Erythroblast (primary cell): ENCODE measurements at regions not wholly inside any gene's neighbourhood (a gene's known extent, or its start where the extent isn't known, plus 50 kb on each side); places are given as distances from the start of the nearest gene placed in this dataset.
"Not testable (repeated sequence)": the region's sequence is repeated elsewhere in the genome, so short reads cannot be mapped to it uniquely, and the experiment has no call there.

Experiments used
- DNase-seq, 2 experiments: peaks; one replicate each; lab custom pipeline; 2025; lab: John Stamatoyannopoulos, UW
- GATA1 ChIP-seq: IDR thresholded peaks from 2 replicates; pipeline ENCODE4 v1.6.1; 2011; ENCODE audit warnings: low read depth, mild to moderate bottlenecking, control low read depth, low read length, moderate library complexity
- POLR2A ChIP-seq: IDR thresholded peaks from 2 replicates; pipeline ENCODE4 v1.6.1; 2011; ENCODE audit warnings: mild to moderate bottlenecking, low read length

GRCh38 chr12:23211384-23212320, 586.7 kb downstream of the ETNK1 start:
- TF ChIP-seq GATA1: no peak
- TF ChIP-seq POLR2A: no peak
- no peak for DNase-seq

- no peak for DNase-seq
- TF ChIP-seq POLR2A (no peak), GATA1 (no peak)
Measured at GRCh38 chr12:23217158-23217557, 592.2 kb downstream of the ETNK1 start.

- no peak for TF ChIP-seq POLR2A
- no peak for TF ChIP-seq GATA1
- no peak for DNase-seq
Measured at GRCh38 chr12:23217667-23218066, 592.7 kb downstream of the ETNK1 start.

GRCh38 chr12:23221066-23221465, 596.1 kb downstream of the ETNK1 start:
- no peak for DNase-seq
- TF ChIP-seq POLR2A: no peak
- no peak for TF ChIP-seq GATA1

DNA sequence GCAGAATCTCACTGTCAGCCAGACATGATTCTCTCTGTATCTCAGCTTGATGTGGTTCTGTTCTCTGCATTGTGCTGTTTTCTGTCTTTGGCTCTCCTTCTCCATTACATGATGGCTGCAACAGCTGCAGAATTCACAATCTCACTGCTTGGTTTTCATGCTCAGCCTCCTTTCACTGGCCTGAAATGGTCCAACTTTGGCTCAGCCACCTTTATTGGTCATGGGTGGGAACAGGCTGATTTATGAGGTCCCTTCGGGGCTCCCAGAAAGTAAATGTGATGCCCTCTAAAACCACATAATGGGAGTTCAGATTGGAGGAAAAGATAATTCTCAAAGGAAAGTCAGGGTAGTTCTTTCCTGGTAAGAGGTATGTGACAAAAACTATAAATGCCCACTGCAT, 597.0 kb downstream of the ETNK1 start:
- DNase-seq: no peak
- TF ChIP-seq POLR2A: no peak
- TF ChIP-seq GATA1: no peak

DNA sequence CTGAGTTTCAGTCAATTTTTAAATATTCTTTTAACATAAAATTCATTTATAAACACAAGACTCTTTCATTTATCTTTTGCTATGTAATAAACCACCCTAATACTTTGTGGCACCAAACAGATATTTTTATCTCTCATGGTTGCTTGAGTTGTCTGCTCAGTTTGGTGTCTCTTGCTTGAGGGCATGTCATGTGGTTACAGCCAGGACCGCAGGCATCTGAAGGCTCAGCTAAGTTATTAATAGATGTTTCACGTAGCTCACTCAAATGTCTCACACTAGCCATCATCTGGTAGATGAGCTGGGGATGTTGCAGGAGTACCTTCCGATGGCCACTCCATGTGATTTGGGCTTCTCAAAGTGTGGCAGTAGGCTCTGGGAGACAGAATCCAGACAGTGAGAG, 597.8 kb downstream of the ETNK1 start:
- no peak for DNase-seq
- TF ChIP-seq GATA1 (no peak), POLR2A (no peak)

GRCh38 chr12:23228101-23228500, 603.1 kb downstream of the ETNK1 start:
- DNase-seq: no peak
- TF ChIP-seq GATA1 (no peak), POLR2A (no peak)

GRCh38 chr12:23230899-23231298, 605.9 kb downstream of the ETNK1 start:
- no peak for DNase-seq

DNA sequence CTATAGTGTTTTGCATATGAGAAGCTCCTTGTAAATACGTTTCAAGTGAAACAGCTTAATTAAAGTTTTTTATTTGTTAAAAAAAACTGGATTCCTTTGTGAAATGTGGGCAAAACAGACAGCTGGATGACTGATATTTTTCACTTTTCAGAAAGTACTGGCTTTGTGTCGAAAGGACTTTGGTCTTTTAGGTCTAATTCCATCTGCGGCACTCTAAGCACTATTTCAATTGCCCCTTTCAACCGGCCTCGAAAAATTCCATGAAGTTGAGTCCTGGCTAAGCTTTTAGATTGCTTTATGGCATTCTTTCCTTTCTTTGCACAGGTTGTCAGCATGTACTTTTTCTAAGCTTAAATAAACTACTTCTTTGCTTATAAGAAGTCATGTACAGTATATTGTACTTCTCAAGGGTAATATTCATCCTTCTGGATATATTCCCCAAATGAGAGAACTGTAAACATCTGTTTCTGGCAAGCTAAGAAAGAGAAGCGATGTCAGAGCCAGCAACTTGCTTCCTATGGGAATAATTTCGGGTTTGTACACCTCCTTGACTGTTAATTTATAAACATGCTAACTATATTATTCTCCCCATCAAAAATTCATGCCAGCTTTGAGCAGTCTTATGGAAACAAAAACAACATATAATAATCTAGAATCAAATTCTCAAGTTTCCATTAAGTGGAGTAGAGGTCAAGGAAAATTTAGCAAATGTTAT, 611.3 kb downstream of the ETNK1 start:
- DNase-seq: no peak
- no peak for TF ChIP-seq GATA1
- TF ChIP-seq POLR2A: no peak

More at GRCh38 chr12:23230899-23231298, 605.9 kb downstream of the ETNK1 start:
- TF ChIP-seq POLR2A (no peak), GATA1 (no peak)

DNA sequence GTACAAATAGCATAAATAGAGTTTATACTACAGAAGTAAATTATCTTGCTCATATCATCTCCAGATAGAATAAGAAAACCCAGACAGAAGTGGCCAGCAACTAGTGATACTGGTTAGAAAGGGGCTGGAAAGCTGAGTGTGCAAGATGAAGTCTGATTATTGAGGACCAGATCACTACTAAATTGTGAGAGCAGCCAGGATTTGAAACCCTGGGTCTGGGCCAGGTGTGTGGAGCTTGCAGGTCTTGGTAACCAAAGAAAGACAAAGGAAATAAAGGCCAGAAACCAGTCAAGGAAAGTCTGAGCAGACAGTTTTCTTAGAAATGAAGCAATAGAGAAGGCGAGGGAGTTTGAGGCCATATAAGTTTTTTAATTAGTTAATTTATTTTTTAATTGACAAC, 611.8 kb downstream of the ETNK1 start:
- DNase-seq: no peak
- no peak for TF ChIP-seq POLR2A
- TF ChIP-seq GATA1: no peak

DNA sequence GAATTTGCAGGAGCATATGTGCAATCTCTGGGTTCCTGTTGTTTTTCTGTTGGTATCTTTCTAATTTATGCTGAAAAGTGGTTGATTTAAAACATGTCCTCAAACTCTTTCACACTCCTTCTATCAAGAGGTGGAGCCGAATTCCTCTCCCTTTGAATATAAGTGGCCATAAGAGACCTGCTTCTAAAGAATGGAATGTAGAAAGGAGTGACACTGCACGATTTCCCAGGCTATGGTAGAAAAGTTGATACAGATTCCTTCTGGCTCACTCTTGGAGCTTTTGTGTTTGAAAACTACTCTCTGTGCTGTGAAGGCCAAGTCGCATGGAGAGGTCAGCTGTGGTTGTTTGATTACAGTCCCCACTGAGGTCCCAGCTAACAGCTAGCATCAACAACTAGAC, 613.2 kb downstream of the ETNK1 start:
- TF ChIP-seq POLR2A (no peak), GATA1 (no peak)
- no peak for DNase-seq

DNA sequence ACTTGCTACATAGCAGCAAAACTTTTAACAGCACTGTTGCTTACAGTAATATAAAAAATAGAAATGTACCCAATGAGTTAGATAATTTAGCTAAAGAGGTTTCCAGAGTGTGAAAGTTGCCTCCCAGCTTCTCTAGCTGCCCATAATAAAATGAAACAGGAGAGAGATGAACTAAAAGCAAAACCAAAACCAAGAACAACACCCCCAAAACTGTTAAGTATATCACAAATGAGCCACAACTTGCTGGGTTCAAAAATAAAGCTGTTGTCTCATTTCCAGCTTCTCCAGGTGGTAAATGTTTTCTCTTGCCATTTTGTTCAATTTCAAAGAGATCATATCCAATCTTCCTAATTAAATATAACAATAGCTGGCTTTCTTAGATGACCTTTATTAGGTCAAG, 614.0 kb downstream of the ETNK1 start:
- no peak for DNase-seq
- TF ChIP-seq GATA1 (no peak), POLR2A (no peak)

DNA sequence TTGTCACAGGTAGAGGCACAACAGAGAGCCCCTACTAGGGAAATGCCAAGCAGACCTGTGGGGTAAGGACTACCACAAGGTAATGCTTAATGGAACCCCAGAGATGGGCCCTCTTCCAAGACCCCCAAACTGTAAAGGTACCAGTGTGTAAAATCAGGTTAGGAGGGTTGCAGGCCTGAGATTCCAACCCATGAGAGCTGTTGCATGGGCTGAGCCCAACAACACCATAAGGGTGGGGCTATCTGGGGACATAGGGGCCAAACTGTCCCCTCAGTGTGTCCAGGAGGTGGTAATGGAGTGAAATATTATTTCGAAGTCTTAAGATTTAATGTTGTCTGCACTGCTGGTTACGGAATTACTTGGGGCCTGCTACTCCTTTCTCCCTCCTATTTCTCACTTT, 620.2 kb downstream of the ETNK1 start:
- TF ChIP-seq GATA1: no peak
- DNase-seq: no peak

- TF ChIP-seq GATA1 (no peak), POLR2A (no peak)
- DNase-seq: no peak
Measured at GRCh38 chr12:23253191-23253590, 628.2 kb downstream of the ETNK1 start.

- DNase-seq: not testable (repeated sequence)
Measured at GRCh38 chr12:23253910-23254309, 628.9 kb downstream of the ETNK1 start.
